GM06990 (cell line): ENCODE measurements at regions not wholly inside any gene's neighbourhood (a gene's known extent, or its start where the extent isn't known, plus 50 kb on each side); places are given as distances from the start of the nearest gene placed in this dataset.

ENCODE experiments used
- DNase-seq: peaks from one replicate; pipeline ENCODE4 v3.0.0-alpha.2; 2011; ENCODE audit not compliant: insufficient read length; ENCODE audit errors: extremely low read depth
- H3K27me3 ChIP-seq: replicated peaks from 2 replicates; pipeline ENCODE4 v1.6.0; 2011; ENCODE audit warnings: low read length; ENCODE audit not compliant: control insufficient read depth, insufficient read depth
- H3K36me3 ChIP-seq: 2 replicates; pipeline ENCODE4 v1.5.1; 2011; ENCODE audit warnings: low read length; ENCODE audit not compliant: control insufficient read depth, insufficient read depth
- H3K4me3 ChIP-seq: replicated peaks from 2 replicates; pipeline ENCODE4 v1.5.1; 2011; ENCODE audit warnings: low read depth, mild to moderate bottlenecking, control low read depth, low read length
- CTCF ChIP-seq: IDR thresholded peaks from 2 replicates; pipeline ENCODE4 v1.5.1; 2011; ENCODE audit warnings: low read length, control low read depth, mild to moderate bottlenecking, inconsistent platforms; ENCODE audit not compliant: insufficient read depth, poor library complexity, severe bottlenecking

- TF ChIP-seq CTCF, result no peak
- H3K4me3 ChIP-seq, result no peak overlapping the region
- DNase-seq, result no peak
- no peaks in the 10 kb centered on the region for H3K36me3 ChIP-seq
- H3K27me3 ChIP-seq, result no peaks in the 10 kb centered on the region
These were observed 54.4 kb upstream of the BMP2K start for GRCh38 chr4:78721747-78722146.

GRCh38 chr4:78722320-78722719, 53.8 kb upstream of the BMP2K start:
- Histone ChIP-seq H3K27me3 (no peaks in the 10 kb centered on the region), H3K36me3 (no peaks in the 10 kb centered on the region), H3K4me3 (no peak overlapping the region)
- DNase-seq, result no peak
- no peak for TF ChIP-seq CTCF

- H3K4me3 ChIP-seq, result no peak overlapping the region
- no peaks in the 10 kb centered on the region for H3K36me3 ChIP-seq
- DNase-seq, result no peak
- TF ChIP-seq CTCF, result no peak
- H3K27me3 ChIP-seq, result no peaks in the 10 kb centered on the region
These were observed 53.3 kb upstream of the BMP2K start for GRCh38 chr4:78722878-78723277.
